IMR-90 (cell line): ENCODE measurements at regions not wholly inside any gene's neighbourhood (a gene's known extent, or its start where the extent isn't known, plus 50 kb on each side); places are given as distances from the start of the nearest gene placed in this dataset.

Experiments used
- ATAC-seq: fragments of 200-7000 bp; cut with Tn5 transposase; 2 replicates; pipeline ENCODE4 v1.9.1; 2020; ENCODE audit warnings: low read depth, mild to moderate bottlenecking, moderate library complexity
- BruUV-seq: library from RNA; stranded (reverse); fragments of 400-500 nt; replicated peaks from 2 replicates; lab custom pipeline; 2021; lab: Mats Ljungman, UMichigan
- CTCF ChIA-PET: fragments of 300-600 bp; formaldehyde crosslinking; extraction: SDS; loops from one replicate; lab custom pipeline; 2021; ENCODE audit warnings: antibody characterized with exemption; lab: Yijun Ruan, JAX
- POLR2A ChIA-PET: fragments of 300-600 bp; sonication (Branson Sonifier 250); formaldehyde crosslinking; loops from one replicate; lab custom pipeline; 2022; ENCODE audit warnings: antibody characterized with exemption; ENCODE audit not compliant: unreplicated experiment; lab: Charles Lee
- DNase-seq: peaks from one replicate; pipeline ENCODE4 v3.0.0; 2013
- H2AFZ ChIP-seq: replicated peaks from 2 replicates; pipeline ENCODE3; 2013; ENCODE audit warnings: low read length, mild to moderate bottlenecking; ENCODE audit not compliant: poor library complexity
- H2AK5ac ChIP-seq: 2 replicates; pipeline ENCODE4 v1.6.1; 2013; ENCODE audit warnings: low read depth, low read length, inconsistent platforms
- H2AK9ac ChIP-seq: replicated peaks from 2 replicates; pipeline ENCODE3; 2013; ENCODE audit warnings: mild to moderate bottlenecking, low read depth, low read length, moderate library complexity; ENCODE audit not compliant: poor library complexity
- H2BK120ac ChIP-seq: 2 replicates; pipeline ENCODE4 v1.6.1; 2013; ENCODE audit warnings: low read depth, low read length, inconsistent platforms
- H2BK15ac ChIP-seq: 3 replicates; pipeline ENCODE4 v1.6.1; 2013; ENCODE audit warnings: low read depth, low read length, inconsistent platforms
- H2BK20ac ChIP-seq: 2 replicates; pipeline ENCODE4 v1.6.1; 2013; ENCODE audit warnings: low read depth, mild to moderate bottlenecking, inconsistent platforms, low read length, moderate library complexity
- H2BK5ac ChIP-seq: 2 replicates; pipeline ENCODE4 v1.6.1; 2013; ENCODE audit warnings: mild to moderate bottlenecking, low read depth, low read length, inconsistent platforms; ENCODE audit not compliant: poor library complexity, severe bottlenecking
- H3K14ac ChIP-seq: replicated peaks from 2 replicates; pipeline ENCODE4 v1.6.1; 2013; ENCODE audit warnings: low read depth, low read length, inconsistent platforms
- H3K18ac ChIP-seq: 2 replicates; pipeline ENCODE4 v1.6.1; 2013; ENCODE audit warnings: low read depth, low read length, control low read depth
- H3K23ac ChIP-seq: 2 replicates; pipeline ENCODE4 v1.6.1; 2013; ENCODE audit warnings: low read depth, low read length, inconsistent platforms
- H3K27ac ChIP-seq: 2 replicates; pipeline ENCODE4 v1.5.1; 2013; ENCODE audit warnings: mild to moderate bottlenecking, control low read depth, low read length; ENCODE audit not compliant: insufficient read depth
- H3K27me3 ChIP-seq: 2 replicates; pipeline ENCODE4 v1.6.1; 2013; ENCODE audit warnings: low read length; ENCODE audit not compliant: control insufficient read depth, insufficient read depth
- H3K36me3 ChIP-seq: 2 replicates; pipeline ENCODE4 v1.6.1; 2013; ENCODE audit warnings: low read length, mixed read lengths; ENCODE audit not compliant: control insufficient read depth, insufficient read depth
- H3K4ac ChIP-seq: 2 replicates; pipeline ENCODE4 v1.6.1; 2013; ENCODE audit warnings: low read depth, low read length, inconsistent platforms
- H3K4me1 ChIP-seq: 2 replicates; pipeline ENCODE4 v1.6.1; 2013; ENCODE audit warnings: low read length, mixed read lengths; ENCODE audit not compliant: control insufficient read depth, insufficient read depth
- H3K4me2 ChIP-seq: 2 replicates; pipeline ENCODE4 v1.6.1; 2013; ENCODE audit warnings: low read depth, mild to moderate bottlenecking, control low read depth, low read length, moderate library complexity
- H3K4me3 ChIP-seq: 2 replicates; pipeline ENCODE4 v1.5.1; 2013; ENCODE audit warnings: low read depth, mild to moderate bottlenecking, control low read depth, low read length, moderate library complexity; ENCODE audit not compliant: insufficient read depth
- H3K56ac ChIP-seq: 2 replicates; pipeline ENCODE4 v1.6.1; 2013; ENCODE audit warnings: low read length, inconsistent platforms; ENCODE audit not compliant: insufficient read depth; ENCODE audit errors: extremely low read depth
- H3K79me1 ChIP-seq, 2 experiments: 2 replicates each; pipeline ENCODE4 v1.6.1; 2013; ENCODE audit warnings: low read length in 2 of 2, inconsistent platforms in 1 of 2, low read depth in 1 of 2
- H3K9ac ChIP-seq: 2 replicates; pipeline ENCODE4 v1.6.1; 2013; ENCODE audit warnings: low read depth, low read length, control low read depth
- H3K9me1 ChIP-seq: 2 replicates; pipeline ENCODE4 v1.6.1; 2013; ENCODE audit warnings: low read length, inconsistent platforms; ENCODE audit not compliant: insufficient read depth
- H3K9me3 ChIP-seq: 2 replicates; pipeline ENCODE4 v1.6.1; 2013; ENCODE audit warnings: low read length; ENCODE audit not compliant: control insufficient read depth, insufficient read depth
- H4K20me1 ChIP-seq: 2 replicates; pipeline ENCODE4 v1.6.1; 2013; ENCODE audit warnings: low read length, inconsistent platforms; ENCODE audit not compliant: insufficient read depth
- H4K5ac ChIP-seq: 2 replicates; pipeline ENCODE4 v1.6.1; 2013; ENCODE audit warnings: mild to moderate bottlenecking, low read depth, low read length, control low read depth
- H4K8ac ChIP-seq, 2 experiments: 2 replicates each; pipeline ENCODE4 v1.6.1; 2013; ENCODE audit warnings: low read depth in 2 of 2, low read length in 2 of 2, control low read depth in 1 of 2, inconsistent platforms in 1 of 2
- H4K91ac ChIP-seq: 2 replicates; pipeline ENCODE4 v1.6.1; 2013; ENCODE audit warnings: low read depth, low read length, inconsistent platforms; ENCODE audit not compliant: insufficient read depth
- BHLHE40 ChIP-seq: fragments of 150-350 bp; IDR thresholded peaks from 2 replicates; pipeline ENCODE4 v1.6.1; 2016; ENCODE audit warnings: mild to moderate bottlenecking, low read depth, low read length
- CEBPB ChIP-seq: IDR thresholded peaks from 2 replicates; pipeline ENCODE4 v1.6.1; 2012; ENCODE audit warnings: low read depth, low read length, improper control_type of control experiment
- CHD1 ChIP-seq: IDR thresholded peaks from 2 replicates; pipeline ENCODE4 v1.6.1; 2012; ENCODE audit warnings: low read depth, low read length, improper control_type of control experiment
- CTCF ChIP-seq: conservative IDR thresholded peaks from 2 replicates; pipeline ENCODE4 v1.5.1; 2012; ENCODE audit warnings: mild to moderate bottlenecking, low read depth, low read length, improper control_type of control experiment
- ELK1 ChIP-seq: fragments of 150-350 bp; IDR thresholded peaks from 2 replicates; pipeline ENCODE4 v1.6.1; 2016; ENCODE audit warnings: low read depth, mild to moderate bottlenecking, low read length, moderate library complexity, borderline replicate concordance
- FOS ChIP-seq: fragments of 150-350 bp; IDR thresholded peaks from 2 replicates; pipeline ENCODE4 v1.6.1; 2016; ENCODE audit warnings: low read depth, low read length
- MAFK ChIP-seq: IDR thresholded peaks from 2 replicates; pipeline ENCODE4 v1.6.1; 2012; ENCODE audit warnings: low read depth, low read length, improper control_type of control experiment
- MAZ ChIP-seq: IDR thresholded peaks from 2 replicates; pipeline ENCODE4 v1.6.1; 2012; ENCODE audit warnings: low read depth, mild to moderate bottlenecking, low read length, improper control_type of control experiment, moderate library complexity, borderline replicate concordance
- MXI1 ChIP-seq: IDR thresholded peaks from 2 replicates; pipeline ENCODE4 v1.6.1; 2012; ENCODE audit warnings: low read depth, mild to moderate bottlenecking, low read length, moderate library complexity, borderline replicate concordance
- NFE2L2 ChIP-seq: fragments of 150-350 bp; IDR thresholded peaks from 2 replicates; pipeline ENCODE4 v1.6.1; 2016; ENCODE audit warnings: low read depth, mild to moderate bottlenecking, low read length
- POLR2A ChIP-seq: IDR thresholded peaks from 2 replicates; pipeline ENCODE4 v1.6.1; 2012; ENCODE audit warnings: mild to moderate bottlenecking, low read depth, low read length
- RAD21 ChIP-seq: IDR thresholded peaks from 2 replicates; pipeline ENCODE4 v1.6.1; 2012; ENCODE audit warnings: low read length, improper control_type of control experiment
- RCOR1 ChIP-seq: IDR thresholded peaks from 2 replicates; pipeline ENCODE4 v1.6.1; 2012; ENCODE audit warnings: mild to moderate bottlenecking, low read length, improper control_type of control experiment; ENCODE audit not compliant: insufficient replicate concordance
- RFX5 ChIP-seq: IDR thresholded peaks from 2 replicates; pipeline ENCODE4 v1.8.0; 2012; ENCODE audit warnings: low read depth, mild to moderate bottlenecking, low read length, moderate library complexity
- SMC3 ChIP-seq: fragments of 150-350 bp; IDR thresholded peaks from 2 replicates; pipeline ENCODE4 v1.6.1; 2016; ENCODE audit warnings: low read depth, mild to moderate bottlenecking, antibody characterized with exemption, low read length, moderate library complexity
- USF2 ChIP-seq: fragments of 150-350 bp; IDR thresholded peaks from 2 replicates; pipeline ENCODE4 v1.6.1; 2017; ENCODE audit warnings: mild to moderate bottlenecking, antibody characterized with exemption, low read length, low read depth
- WGBS, 2 experiments: methylation state at CpG; one replicate each; pipeline versions ENCODE4 v1.1.5 to v1.1.7; 2013; ENCODE audit warnings: missing lambda C conversion rate in 2 of 2; ENCODE audit not compliant: insufficient read length in 1 of 2; ENCODE audit errors: extremely low coverage in 2 of 2; 5-methylcytosine and 5-hydroxymethylcytosine counted together
- dilution Hi-C: fragments of 300-500 bp; cut with HindIII; formaldehyde crosslinking; loops from one replicate; pipeline ENCODE4 v1.14.3; 2018; ENCODE audit warnings: low sequenced_read_pairs; ENCODE audit not compliant: unreplicated experiment
- in situ Hi-C: fragments of 300-500 bp; cut with MboI; formaldehyde crosslinking; loops from 3 replicates; pipeline ENCODE4 v1.14.3; 2019; ENCODE audit warnings: low sequenced_read_pairs, inconsistent platforms, mixed read lengths
- intact Hi-C: fragments of 100-400 bp; cut with micrococcal nuclease; formaldehyde crosslinking; loops from 2 replicates; pipeline ENCODE4 v1.10.0; 2022

GRCh38 chr2:58608146-58608545 is 367.0 kb upstream of the FANCL start:
- dilution Hi-C loops (no loop called here), intact Hi-C loops (no loop called here), in situ Hi-C loops (no loop called here)
- Histone ChIP-seq H2BK120ac (no peak overlapping the region), H2BK20ac (no peak overlapping the region), H3K4me1 (no peaks in the 10 kb centered on the region), H3K9me3 (no peaks in the 10 kb centered on the region), H3K23ac (no peak overlapping the region), H3K4me3 (no peak overlapping the region), H3K27ac (no peak overlapping the region), H3K14ac (no peak overlapping the region), H4K91ac (no peak overlapping the region), H3K79me1 (no peaks in the 10 kb centered on the region), H3K18ac (no peak overlapping the region), H3K56ac (no peak overlapping the region), H4K8ac (no peak overlapping the region), H3K4me2 (no peak overlapping the region), H3K9me1 (no peaks in the 10 kb centered on the region), H3K36me3 (no peaks in the 10 kb centered on the region), H4K5ac (no peak overlapping the region), H4K20me1 (no peaks in the 10 kb centered on the region), H2BK5ac (no peak overlapping the region), H2AK9ac (no peak overlapping the region), H3K9ac (no peak overlapping the region), H2AFZ (no peak overlapping the region), H2BK15ac (no peak overlapping the region), H3K27me3 (no peaks in the 10 kb centered on the region), H2AK5ac (no peak overlapping the region), H3K4ac (no peak overlapping the region)
- TF ChIP-seq CTCF (no peak), MAZ (no peak), FOS (no peak), SMC3 (no peak), NFE2L2 (no peak), USF2 (no peak), CEBPB (no peak), BHLHE40 (no peak), CHD1 (no peak), MXI1 (no peak), RAD21 (no peak), RFX5 (no peak), POLR2A (no peak), RCOR1 (no peak), MAFK (no peak), ELK1 (no peak)
- ATAC-seq (no peak), DNase-seq (no peak)
- BruUV-seq, result no TSS peak
- CTCF ChIA-PET, result no interaction called here
- WGBS, 2 experiments, result no CpG with 5 or more reads among the region's 1 CpG
- POLR2A ChIA-PET, result no interaction called here
